ENCODE measurements at regions not wholly inside any gene's neighbourhood (a gene's known extent, or its start where the extent isn't known, plus 50 kb on each side); places are given as distances from the start of the nearest gene placed in this dataset.

- TF ChIP-seq, protein P1, sequence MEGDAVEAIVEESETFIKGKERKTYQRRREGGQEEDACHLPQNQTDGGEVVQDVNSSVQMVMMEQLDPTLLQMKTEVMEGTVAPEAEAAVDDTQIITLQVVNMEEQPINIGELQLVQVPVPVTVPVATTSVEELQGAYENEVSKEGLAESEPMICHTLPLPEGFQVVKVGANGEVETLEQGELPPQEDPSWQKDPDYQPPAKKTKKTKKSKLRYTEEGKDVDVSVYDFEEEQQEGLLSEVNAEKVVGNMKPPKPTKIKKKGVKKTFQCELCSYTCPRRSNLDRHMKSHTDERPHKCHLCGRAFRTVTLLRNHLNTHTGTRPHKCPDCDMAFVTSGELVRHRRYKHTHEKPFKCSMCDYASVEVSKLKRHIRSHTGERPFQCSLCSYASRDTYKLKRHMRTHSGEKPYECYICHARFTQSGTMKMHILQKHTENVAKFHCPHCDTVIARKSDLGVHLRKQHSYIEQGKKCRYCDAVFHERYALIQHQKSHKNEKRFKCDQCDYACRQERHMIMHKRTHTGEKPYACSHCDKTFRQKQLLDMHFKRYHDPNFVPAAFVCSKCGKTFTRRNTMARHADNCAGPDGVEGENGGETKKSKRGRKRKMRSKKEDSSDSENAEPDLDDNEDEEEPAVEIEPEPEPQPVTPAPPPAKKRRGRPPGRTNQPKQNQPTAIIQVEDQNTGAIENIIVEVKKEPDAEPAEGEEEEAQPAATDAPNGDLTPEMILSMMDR (IDR thresholded peaks at IDR 0.05; ENCODE audit: extremely low read depth in 1 of 2, insufficient read depth in 1 of 2, low read depth in 1 of 2, low read length in 2 of 2), result no peak
- TF ChIP-seq EZH2 (IDR thresholded peaks at IDR 0.05; ENCODE audit: borderline replicate concordance, low read depth, low read length, severe bottlenecking), result no peak
- no peak for TF ChIP-seq POLR2A (IDR thresholded peaks at IDR 0.05; ENCODE audit: low read depth, low read length)
- TF ChIP-seq MYC (IDR thresholded peaks at IDR 0.05; ENCODE audit: low read depth, low read length), result no peak
These were observed 91.0 kb upstream of the CCBE1 start for GRCh38 chr18:59787998-59788790.
